Effector memory CD4-positive, alpha-beta T cell (primary cell): ENCODE measurements at regions not wholly inside any gene's neighbourhood (a gene's known extent, or its start where the extent isn't known, plus 50 kb on each side); places are given as distances from the start of the nearest gene placed in this dataset.
"Not testable (repeated sequence)": the region's sequence is repeated elsewhere in the genome, so short reads cannot be mapped to it uniquely, and the experiment has no call there.

ENCODE experiments used
- DNase-seq, 3 donors: peaks; one replicate each; pipeline ENCODE4 v3.0.0-alpha.2; 2020
- H3K27ac ChIP-seq: 2 replicates; pipeline ENCODE4 v1.7.0; 2013; ENCODE audit warnings: mild to moderate bottlenecking, low read length, moderate library complexity; ENCODE audit not compliant: insufficient read depth, poor library complexity, severe bottlenecking
- H3K27me3 ChIP-seq: replicated peaks from 2 replicates; pipeline ENCODE4 v1.7.0; 2013; ENCODE audit warnings: mild to moderate bottlenecking, low read length; ENCODE audit not compliant: insufficient read depth, control insufficient read depth, poor library complexity, severe bottlenecking
- H3K36me3 ChIP-seq: 2 replicates; pipeline ENCODE4 v1.7.0; 2013; ENCODE audit warnings: mild to moderate bottlenecking, low read length, moderate library complexity; ENCODE audit not compliant: control insufficient read depth, insufficient read depth
- H3K4me1 ChIP-seq: 2 replicates; pipeline ENCODE4 v1.7.0; 2013; ENCODE audit warnings: low read length, mild to moderate bottlenecking; ENCODE audit not compliant: control insufficient read depth, insufficient read depth, poor library complexity, severe bottlenecking
- H3K4me3 ChIP-seq: 2 replicates; pipeline ENCODE4 v1.7.0; 2013; ENCODE audit warnings: low read length, low read depth, mild to moderate bottlenecking; ENCODE audit not compliant: insufficient read depth, poor library complexity, severe bottlenecking
- H3K9me3 ChIP-seq: 2 replicates; pipeline ENCODE4 v1.7.0; 2013; ENCODE audit warnings: mild to moderate bottlenecking, low read length, moderate library complexity; ENCODE audit not compliant: control insufficient read depth

DNA sequence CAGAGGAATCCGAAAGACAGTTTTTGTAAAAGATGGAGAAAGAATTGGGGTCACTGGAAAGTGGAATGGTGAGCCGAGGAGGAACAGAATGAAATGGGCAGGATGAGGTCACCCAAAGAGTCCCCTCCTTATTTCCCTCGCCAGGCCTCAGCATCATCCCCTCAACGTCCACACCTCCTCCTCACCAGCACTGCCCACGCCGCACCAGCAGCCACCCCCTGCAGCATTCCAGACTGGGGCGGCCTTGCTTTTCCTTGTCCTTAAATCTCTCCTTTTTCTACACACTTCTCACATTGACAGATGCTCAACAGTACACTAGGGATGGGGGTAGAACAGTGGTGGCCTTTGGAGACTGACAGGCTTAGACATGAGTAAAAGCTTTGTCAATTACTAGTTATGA is 363.1 kb upstream of the NOX3 start:
- Histone ChIP-seq H3K4me3 (no peak overlapping the region), H3K9me3 (no peaks in the 10 kb centered on the region), H3K27me3 (no peaks in the 10 kb centered on the region), H3K27ac (no peak overlapping the region), H3K4me1 (no peaks in the 10 kb centered on the region), H3K36me3 (no peaks in the 10 kb centered on the region)
- DNase-seq: no peak

DNA sequence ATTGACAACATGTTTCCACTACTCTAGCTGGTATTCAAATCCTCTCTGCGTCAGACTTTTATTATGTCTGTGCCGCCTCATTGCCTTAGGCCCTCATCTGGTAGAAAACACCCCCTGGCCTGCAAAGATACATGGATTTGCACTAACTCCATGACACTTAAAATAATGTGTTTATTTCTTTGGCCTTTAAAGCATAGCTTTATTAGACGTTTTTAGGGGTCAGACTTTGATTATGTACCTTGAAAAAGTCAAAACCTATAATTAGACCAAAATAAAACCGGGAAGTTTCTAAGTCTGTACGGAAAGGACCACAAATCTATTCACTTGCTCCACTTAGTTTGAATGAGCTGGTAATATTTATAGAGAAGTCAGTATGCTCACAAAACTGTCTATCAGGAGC is 357.9 kb upstream of the NOX3 start:
- Histone ChIP-seq H3K27me3 (no peaks in the 10 kb centered on the region), H3K27ac (no peak overlapping the region), H3K4me1 (no peaks in the 10 kb centered on the region), H3K4me3 (no peak overlapping the region), H3K36me3 (no peaks in the 10 kb centered on the region), H3K9me3 (no peaks in the 10 kb centered on the region)
- no peak for DNase-seq

DNA sequence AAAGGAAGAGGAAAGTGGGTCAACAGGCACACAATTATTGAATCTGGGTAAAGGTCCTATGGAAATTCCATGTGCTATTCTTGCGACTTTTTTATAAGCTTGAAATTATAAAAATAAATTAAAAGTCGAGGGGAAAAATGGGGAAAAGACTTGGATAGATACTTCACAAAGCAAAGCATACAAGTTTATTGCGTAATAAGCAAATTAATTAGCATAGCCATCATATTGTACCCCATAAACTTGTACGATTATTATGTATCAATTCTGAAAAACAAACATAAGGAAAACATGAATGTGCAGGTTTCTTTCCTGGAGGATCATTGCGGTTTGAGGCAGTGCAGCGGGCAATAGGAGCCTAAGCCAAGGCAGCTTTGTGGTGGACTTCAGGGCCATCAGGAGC is 351.6 kb upstream of the NOX3 start:
- no peak for DNase-seq
- no peak overlapping the region for H3K27ac ChIP-seq
- no peaks in the 10 kb centered on the region for H3K27me3 ChIP-seq
- no peak overlapping the region for H3K4me3 ChIP-seq
- H3K9me3 ChIP-seq: no peaks in the 10 kb centered on the region
- H3K4me1 ChIP-seq: no peaks in the 10 kb centered on the region
- H3K36me3 ChIP-seq: no peaks in the 10 kb centered on the region

DNA sequence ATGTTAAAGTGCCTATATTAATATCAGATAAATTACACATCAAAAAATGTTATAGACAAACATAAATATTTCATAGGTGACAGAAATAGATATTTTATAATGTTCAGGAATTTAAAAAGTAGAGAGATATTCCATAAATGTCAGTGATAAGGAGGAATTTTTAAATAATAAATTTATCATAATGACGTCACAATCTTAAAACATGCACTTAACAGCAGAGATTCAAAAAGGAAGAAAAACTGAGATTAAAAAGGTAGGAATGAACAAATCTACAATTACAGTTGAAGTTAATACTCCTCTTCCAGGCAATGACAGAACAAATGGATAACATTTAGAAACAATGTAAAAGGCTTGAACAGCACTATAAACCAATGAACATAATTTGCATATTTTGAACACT is 345.4 kb upstream of the NOX3 start:
- Histone ChIP-seq H3K4me3 (no peak overlapping the region), H3K9me3 (no peaks in the 10 kb centered on the region), H3K4me1 (no peaks in the 10 kb centered on the region), H3K27me3 (no peaks in the 10 kb centered on the region), H3K36me3 (no peaks in the 10 kb centered on the region), H3K27ac (no peak overlapping the region)
- DNase-seq: no peak

DNA sequence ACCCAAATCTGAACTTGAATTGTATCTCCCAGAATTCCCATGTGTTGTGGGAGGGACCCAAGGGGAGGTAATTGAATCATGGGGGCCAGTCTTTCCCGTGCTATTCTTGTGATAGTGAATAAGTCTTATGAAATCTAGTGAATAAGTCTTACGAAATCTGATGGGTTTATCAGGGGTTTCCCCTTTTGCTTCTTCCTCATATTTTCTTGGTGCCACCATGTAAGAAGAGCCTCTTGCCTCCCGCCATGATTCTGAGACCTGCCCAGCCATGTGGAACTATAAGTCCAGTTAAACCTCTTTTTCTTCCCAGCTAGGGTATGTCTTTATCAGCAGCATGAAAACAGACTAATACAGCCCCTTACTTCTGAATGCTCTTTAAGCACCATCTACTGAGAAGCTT is 343.2 kb upstream of the NOX3 start:
- not testable (repeated sequence) for H3K27me3 ChIP-seq, H3K4me1 ChIP-seq, DNase-seq, H3K36me3 ChIP-seq, H3K9me3 ChIP-seq, H3K27ac ChIP-seq, H3K4me3 ChIP-seq

DNA sequence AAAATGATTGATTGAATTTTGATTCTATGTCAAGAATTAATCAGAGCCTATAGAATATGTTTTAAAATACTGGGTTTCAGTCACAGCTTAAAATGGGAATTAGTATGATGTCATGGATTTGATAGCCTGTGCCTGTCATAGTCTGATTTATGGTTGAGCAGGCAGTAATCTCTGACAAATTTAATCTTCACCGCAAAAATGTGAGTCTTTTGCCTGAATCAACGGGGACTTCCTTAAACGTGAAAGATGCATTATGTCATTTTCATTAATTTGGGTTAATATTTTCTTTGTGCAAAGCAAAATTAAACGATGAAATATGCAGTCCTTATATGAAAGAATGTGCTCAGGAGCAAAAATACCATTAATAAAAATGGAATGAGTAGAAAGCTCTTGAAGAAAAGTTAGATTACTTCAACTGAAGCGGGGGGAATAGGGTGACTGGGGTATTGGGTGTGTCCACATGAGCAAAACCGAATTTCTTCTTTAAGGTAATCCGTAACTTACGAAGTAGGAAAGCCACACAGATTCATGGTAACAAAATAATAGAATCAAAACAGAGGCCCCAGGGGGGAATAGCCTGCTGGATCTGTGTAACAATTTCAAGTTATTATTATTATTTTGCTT is 339.6 kb upstream of the NOX3 start:
- Histone ChIP-seq H3K27me3 (no peaks in the 10 kb centered on the region), H3K36me3 (no peaks in the 10 kb centered on the region), H3K4me1 (no peaks in the 10 kb centered on the region), H3K27ac (no peak overlapping the region), H3K4me3 (no peak overlapping the region), H3K9me3 (no peaks in the 10 kb centered on the region)
- DNase-seq: no peak

DNA sequence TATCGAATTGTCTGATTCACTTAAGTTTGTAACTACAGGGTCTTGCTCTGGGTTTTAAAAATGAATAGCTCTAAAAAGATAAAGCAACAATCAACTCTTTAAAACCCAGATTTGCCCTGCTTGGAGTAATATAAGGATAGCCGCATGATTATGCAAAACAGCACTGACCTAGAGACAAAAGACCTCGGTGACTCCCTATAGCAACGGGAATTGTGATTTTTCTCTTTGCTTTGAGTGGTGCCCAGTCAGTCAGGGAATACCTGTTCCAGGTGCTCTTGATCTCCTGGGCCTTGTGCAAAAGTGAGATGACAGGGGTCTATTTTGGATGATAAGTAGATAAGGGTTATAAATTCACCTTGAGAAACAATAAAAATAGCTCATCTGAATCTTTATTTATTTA is 336.3 kb upstream of the NOX3 start:
- Histone ChIP-seq H3K27me3 (no peaks in the 10 kb centered on the region), H3K4me1 (no peaks in the 10 kb centered on the region), H3K36me3 (no peaks in the 10 kb centered on the region), H3K27ac (no peak overlapping the region), H3K9me3 (no peaks in the 10 kb centered on the region), H3K4me3 (no peak overlapping the region)
- no peak for DNase-seq

DNA sequence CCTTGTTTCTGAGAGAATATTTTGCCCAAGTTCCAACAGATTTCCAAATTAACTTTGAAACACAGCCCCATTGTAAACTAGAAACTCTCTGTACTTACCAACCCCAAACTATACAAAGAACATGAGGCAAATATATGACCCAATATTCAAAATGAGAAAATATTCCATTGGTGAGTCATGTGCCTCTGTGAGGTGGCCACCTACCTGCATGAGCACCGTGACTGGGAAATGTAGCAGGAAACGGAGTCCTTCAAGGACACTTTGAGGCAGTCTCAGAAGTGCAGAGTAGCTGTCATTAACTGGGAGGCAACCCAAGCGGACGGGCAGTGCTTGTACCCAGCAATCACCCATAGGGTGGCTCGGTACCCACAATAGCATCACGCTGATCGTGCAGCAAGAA is 335.5 kb upstream of the NOX3 start:
- DNase-seq: no peak
- Histone ChIP-seq H3K4me1 (no peaks in the 10 kb centered on the region), H3K36me3 (no peaks in the 10 kb centered on the region), H3K9me3 (no peaks in the 10 kb centered on the region), H3K4me3 (no peak overlapping the region), H3K27ac (no peak overlapping the region), H3K27me3 (no peaks in the 10 kb centered on the region)

DNA sequence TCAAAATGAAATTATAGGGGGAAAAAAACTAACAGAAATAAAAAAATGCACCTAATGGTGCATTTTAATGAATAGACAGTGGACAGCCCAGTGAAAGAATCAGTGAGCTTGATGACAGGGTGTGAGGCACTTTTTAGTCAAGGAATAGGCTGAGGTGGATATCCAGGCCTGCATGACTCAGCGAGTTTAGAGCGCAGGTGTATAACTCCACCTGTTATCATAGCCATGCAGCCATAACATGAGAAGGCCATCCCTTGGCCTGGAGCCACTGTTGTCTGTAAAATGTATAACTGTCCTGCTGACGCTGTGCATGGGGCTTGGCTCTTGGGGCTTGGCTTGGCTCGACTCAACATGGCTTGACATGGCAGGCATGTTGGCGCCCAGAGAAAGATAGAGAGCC is 331.5 kb upstream of the NOX3 start:
- Histone ChIP-seq H3K4me1 (no peaks in the 10 kb centered on the region), H3K4me3 (no peak overlapping the region), H3K36me3 (no peaks in the 10 kb centered on the region), H3K27ac (no peak overlapping the region), H3K27me3 (no peaks in the 10 kb centered on the region), H3K9me3 (no peaks in the 10 kb centered on the region)
- no peak for DNase-seq

DNA sequence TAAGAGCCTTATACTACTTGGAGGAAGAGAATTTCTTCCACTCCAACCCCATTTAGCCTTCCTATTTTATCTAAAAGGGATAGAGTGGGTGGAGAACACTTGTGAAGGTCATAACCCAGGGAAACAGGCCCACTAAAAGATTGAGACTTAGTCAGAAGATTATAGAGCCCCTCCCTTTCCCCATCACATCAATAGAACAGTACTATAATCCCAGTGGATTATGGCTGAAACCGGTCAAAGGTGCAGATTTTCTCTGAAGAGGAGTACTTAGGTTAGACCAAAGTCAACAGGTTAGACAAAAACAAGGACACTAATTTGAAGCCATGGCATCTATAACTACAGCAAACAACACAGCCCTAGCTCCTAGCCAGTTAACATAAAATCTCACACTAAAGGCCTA is 330.9 kb upstream of the NOX3 start:
- Histone ChIP-seq H3K36me3 (no peaks in the 10 kb centered on the region), H3K27me3 (no peaks in the 10 kb centered on the region), H3K4me3 (no peak overlapping the region), H3K27ac (no peak overlapping the region), H3K4me1 (no peaks in the 10 kb centered on the region), H3K9me3 (no peaks in the 10 kb centered on the region)
- no peak for DNase-seq
